Omental fat pad (tissue), 3 donors: ENCODE measurements at regions not wholly inside any gene's neighbourhood (a gene's known extent, or its start where the extent isn't known, plus 50 kb on each side); places are given as distances from the start of the nearest gene placed in this dataset.
A peak's percentile ranks its signal among the peaks of the same experiment; 100 is the strongest.
"Not testable (repeated sequence)": the region's sequence is repeated elsewhere in the genome, so short reads cannot be mapped to it uniquely, and the experiment has no call there.

Source experiments
- ATAC-seq: fragments of 150-250 bp; one replicate; pipeline ENCODE4 v1.9.1; 2016; ENCODE audit warnings: mild to moderate bottlenecking, moderate library complexity; ENCODE audit not compliant: low FRiP score
- DNase-seq: peaks from one replicate; pipeline ENCODE4 v3.0.0-alpha.2; 2019; ENCODE audit warnings: low spot score
- TF ChIP-seq, protein P1 (sequence below), 3 donors: fragments of 450-650 bp; IDR thresholded peaks; one replicate each; pipeline ENCODE4 v1.5.1; 2016 to 2017; ENCODE audit warnings: antibody characterized with exemption in 3 of 3, mild to moderate bottlenecking in 3 of 3, moderate library complexity in 2 of 3

DNA sequence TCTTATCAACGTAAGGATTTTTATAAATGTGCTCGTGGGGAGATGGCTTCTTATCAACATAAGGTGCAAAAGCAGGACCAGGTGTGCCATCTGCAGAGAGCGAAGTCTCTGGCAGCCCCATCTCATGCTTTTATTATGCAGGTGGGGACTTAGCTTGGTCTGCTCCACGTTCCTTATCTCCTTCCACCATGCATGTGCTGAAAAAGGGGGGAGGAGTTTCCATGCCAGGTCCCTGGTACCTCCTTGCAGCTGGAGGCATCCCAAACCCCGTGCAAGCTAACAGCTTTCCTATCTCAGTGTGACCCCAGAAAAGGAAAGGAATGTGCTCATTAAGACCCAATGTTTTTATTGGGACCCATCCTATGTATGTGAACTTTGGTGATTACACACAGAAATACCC lies 608.5 kb downstream of the TMEM121 start:
- no peak for ATAC-seq
- TF ChIP-seq, protein P1, sequence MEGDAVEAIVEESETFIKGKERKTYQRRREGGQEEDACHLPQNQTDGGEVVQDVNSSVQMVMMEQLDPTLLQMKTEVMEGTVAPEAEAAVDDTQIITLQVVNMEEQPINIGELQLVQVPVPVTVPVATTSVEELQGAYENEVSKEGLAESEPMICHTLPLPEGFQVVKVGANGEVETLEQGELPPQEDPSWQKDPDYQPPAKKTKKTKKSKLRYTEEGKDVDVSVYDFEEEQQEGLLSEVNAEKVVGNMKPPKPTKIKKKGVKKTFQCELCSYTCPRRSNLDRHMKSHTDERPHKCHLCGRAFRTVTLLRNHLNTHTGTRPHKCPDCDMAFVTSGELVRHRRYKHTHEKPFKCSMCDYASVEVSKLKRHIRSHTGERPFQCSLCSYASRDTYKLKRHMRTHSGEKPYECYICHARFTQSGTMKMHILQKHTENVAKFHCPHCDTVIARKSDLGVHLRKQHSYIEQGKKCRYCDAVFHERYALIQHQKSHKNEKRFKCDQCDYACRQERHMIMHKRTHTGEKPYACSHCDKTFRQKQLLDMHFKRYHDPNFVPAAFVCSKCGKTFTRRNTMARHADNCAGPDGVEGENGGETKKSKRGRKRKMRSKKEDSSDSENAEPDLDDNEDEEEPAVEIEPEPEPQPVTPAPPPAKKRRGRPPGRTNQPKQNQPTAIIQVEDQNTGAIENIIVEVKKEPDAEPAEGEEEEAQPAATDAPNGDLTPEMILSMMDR (IDR thresholded peaks at IDR 0.05) = no peak

DNA sequence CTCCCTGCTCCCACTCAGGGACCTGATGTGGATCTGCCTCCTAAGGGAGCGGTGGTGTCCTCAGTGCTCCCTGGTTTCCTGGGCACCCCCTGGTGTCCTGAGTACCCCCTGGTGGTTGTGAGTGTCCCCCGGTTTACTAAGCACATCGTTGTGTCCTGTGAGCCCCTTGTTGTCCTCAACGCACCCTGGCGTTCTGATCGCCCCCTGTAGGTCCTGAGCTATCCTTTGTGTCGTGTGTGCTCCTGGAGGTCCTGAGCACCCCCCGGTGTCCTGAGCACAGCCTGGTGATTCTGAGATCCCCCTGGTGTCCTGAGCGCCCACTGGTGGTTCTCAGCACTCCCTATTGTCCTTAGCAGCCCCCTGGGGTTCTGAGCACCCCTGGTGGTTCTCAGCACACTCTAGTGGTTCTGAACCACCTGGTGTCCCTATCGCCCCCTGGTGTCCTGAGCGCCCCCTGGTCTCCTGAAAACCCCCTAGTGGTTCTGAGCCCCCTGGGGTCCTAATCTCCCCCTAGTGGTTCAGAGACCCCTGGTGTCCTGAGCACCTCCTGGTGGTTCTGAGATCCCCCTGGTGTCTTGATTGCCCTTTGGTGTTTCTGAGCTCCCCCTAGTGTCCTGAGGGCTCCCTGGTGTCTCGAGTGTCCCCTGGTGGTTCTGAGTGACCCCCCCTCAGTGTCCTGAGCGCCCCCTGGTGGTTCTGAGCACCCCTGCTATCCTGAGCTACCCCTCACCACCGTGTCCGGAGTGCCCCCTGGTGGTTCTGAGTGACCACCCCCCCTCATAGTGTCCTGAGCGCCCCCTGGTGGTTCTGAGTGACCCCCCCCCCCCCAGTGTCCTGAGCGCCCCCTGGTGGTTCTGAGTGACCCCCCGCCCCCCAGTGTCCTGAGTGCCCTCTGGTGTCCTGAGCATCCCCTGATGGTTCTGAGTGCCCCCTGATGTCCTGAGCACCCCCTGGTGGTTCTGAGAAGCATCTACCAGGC lies 615.1 kb downstream of the TMEM121 start:
- TF ChIP-seq, protein P1 (IDR thresholded peaks at IDR 0.05) = no peak
- ATAC-seq (no peak), DNase-seq (no peak)

More for the DNA sequence above, 608.5 kb downstream of the TMEM121 start:
- DNase-seq = no peak

DNA sequence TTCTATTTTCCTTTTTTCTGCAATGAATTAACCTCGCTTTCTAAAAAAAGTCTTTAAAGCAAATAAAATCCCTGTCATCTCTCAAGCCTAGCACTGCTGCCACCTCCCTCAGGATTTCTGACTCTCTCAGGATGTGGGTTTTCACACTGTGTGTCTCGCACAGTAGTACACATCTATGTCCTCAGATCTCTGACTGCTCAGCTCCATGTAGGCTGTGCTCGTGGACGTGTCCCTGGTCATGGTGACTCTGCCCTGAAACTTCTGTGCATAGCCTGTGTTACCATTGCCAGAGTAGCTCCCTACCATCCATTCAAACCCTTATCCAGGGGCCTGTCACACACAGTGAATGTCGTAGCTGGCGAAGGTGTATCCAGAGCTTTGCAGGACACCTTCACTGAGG lies 619.3 kb downstream of the TMEM121 start:
- not testable (repeated sequence) for DNase-seq, ATAC-seq

DNA sequence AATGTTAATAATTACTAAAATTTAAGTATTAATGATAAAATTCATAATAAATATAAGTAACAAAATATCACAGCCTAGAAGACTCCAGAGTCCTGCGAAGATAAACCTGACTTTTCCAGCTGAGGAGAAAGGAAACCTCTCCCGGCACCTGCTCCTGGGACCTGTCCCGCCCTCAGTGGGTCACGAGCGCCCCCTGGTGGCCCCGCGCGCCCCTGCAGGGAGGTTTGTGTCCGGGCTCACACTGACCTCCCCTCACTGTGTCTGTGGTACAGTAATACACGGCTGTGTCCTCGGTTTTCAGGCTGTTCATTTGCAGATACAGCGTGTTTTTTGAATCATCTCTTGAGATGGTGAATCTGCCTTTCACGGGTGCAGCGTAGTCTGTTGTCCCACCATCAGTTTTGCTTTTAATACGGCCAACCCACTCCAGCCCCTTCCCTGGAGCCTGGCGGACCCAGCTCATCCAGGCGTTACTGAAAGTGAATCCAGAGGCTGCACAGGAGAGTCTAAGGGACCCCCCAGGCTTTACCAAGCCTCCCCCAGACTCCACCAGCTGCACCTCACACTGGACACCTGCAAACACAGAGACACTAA lies 627.1 kb downstream of the TMEM121 start:
- DNase-seq = peak; percentile 87
- not testable (repeated sequence) for ATAC-seq
- TF ChIP-seq, protein P1 (IDR thresholded peaks at IDR 0.05) = peak in 1 of 3 donors; percentile 62

DNA sequence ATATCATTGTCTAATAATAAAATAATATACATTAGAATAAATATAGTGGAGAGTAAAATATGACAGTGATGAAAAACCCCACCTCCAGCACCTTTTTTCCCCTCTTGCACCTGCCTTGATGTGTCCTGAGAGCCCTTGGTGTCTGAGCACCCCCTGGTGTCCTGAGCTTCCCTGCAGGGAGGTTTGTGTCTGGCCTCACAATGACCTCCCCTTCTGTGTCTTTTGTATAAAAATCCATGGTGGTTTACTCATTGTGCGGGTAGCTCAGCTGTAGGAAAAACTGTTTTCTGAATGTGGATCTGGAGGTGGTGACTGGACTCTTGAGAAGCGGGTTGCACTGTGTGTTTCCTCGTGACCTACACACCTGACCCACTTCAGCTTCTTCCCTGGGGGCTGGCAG lies 636.9 kb downstream of the TMEM121 start:
- TF ChIP-seq, protein P1 (IDR thresholded peaks at IDR 0.05) = no peak
- DNase-seq = no peak

DNA sequence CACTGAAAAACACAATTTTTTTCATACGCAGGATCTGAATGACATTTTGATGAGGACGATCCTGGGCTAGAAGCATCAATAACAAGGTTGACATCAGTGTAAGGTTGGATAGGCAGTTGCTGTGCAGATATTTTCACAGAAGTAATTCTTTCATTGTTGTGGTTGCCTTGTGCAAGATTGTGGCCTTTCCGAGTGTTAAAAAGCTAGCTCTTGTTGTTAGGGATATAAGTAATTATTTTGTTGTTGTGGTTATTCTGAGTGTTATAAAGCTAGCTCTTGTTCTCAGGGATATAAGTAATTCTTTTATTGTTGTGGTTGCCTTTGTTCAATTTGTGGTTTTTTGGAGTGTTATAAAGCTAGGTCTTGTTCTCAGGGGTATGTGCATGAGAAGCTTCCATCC lies 637.4 kb downstream of the TMEM121 start:
- ATAC-seq, DNase-seq: not testable (repeated sequence)

More for the DNA sequence above, 636.9 kb downstream of the TMEM121 start:
- ATAC-seq = no peak

DNA sequence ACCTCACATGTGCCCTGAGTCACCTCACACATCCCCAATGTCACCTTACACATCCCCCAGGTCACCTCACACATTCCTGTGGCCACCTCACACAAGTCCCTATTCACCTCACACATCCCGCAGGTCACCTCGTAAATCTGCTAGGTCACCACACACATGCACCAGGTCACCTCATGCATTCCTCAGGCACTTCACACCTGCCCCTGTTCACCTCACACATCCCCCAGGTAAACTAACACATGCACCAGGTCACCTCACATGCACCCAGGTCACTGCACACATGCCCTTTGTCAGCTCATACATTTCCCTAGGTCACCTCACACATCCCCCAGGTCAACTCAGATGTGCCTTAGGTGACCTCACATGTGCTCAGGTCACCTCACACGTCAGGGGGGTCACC lies 639.8 kb downstream of the TMEM121 start:
- TF ChIP-seq, protein P1 (IDR thresholded peaks at IDR 0.05) = no peak
- ATAC-seq (no peak), DNase-seq (no peak)
